ENCODE measurements at regions not wholly inside any gene's neighbourhood (a gene's known extent, or its start where the extent isn't known, plus 50 kb on each side); places are given as distances from the start of the nearest gene placed in this dataset.

GRCh38 chr1:25128121-25128621, 104.1 kb downstream of the SYF2 start:
- ATAC-seq = no peak
- TF ChIP-seq CREB5 (CRISPR knock-in tag; IDR thresholded peaks at IDR 0.05; ENCODE audit: low read depth) (no peak), TSHZ2 (CRISPR knock-in tag; IDR thresholded peaks at IDR 0.05) (no peak), ESRRG (CRISPR knock-in tag; IDR thresholded peaks at IDR 0.05) (no peak), RARB (CRISPR knock-in tag; IDR thresholded peaks at IDR 0.05) (no peak), POU6F1 (CRISPR knock-in tag; IDR thresholded peaks at IDR 0.05; ENCODE audit: borderline replicate concordance, low read depth) (no peak), ZNF565 (CRISPR knock-in tag; conservative IDR thresholded peaks at IDR 0.05; ENCODE audit: low read depth) (no peak), CSDC2 (CRISPR knock-in tag; IDR thresholded peaks at IDR 0.05) (no peak), TOX (CRISPR knock-in tag; IDR thresholded peaks at IDR 0.05; ENCODE audit: borderline replicate concordance) (no peak), SNAI2 (CRISPR knock-in tag; IDR thresholded peaks at IDR 0.05) (no peak), ISL1 (CRISPR knock-in tag; IDR thresholded peaks at IDR 0.05) (no peak), ZC3H10 (CRISPR knock-in tag; IDR thresholded peaks at IDR 0.05) (no peak), ZFP30 (CRISPR knock-in tag; IDR thresholded peaks at IDR 0.05) (no peak), GLIS3 (CRISPR knock-in tag; IDR thresholded peaks at IDR 0.05) (no peak)

GRCh38 chr1:25126562-25126961, 105.7 kb downstream of the SYF2 start:
- no peak for ATAC-seq
- no peak for TF ChIP-seq ESRRG (CRISPR knock-in tag; IDR thresholded peaks at IDR 0.05)
- no peak for TF ChIP-seq ZFP3 (CRISPR knock-in tag; IDR thresholded peaks at IDR 0.05)
- no peak for TF ChIP-seq CREB5 (CRISPR knock-in tag; IDR thresholded peaks at IDR 0.05; ENCODE audit: low read depth)
- no peak for TF ChIP-seq TSHZ2 (CRISPR knock-in tag; IDR thresholded peaks at IDR 0.05)
- TF ChIP-seq ISL1 (CRISPR knock-in tag; IDR thresholded peaks at IDR 0.05) = no peak
- TF ChIP-seq RARB (CRISPR knock-in tag; IDR thresholded peaks at IDR 0.05) = no peak
- TF ChIP-seq CSDC2 (CRISPR knock-in tag; IDR thresholded peaks at IDR 0.05) = no peak
- no peak for TF ChIP-seq ARNTL (CRISPR knock-in tag; IDR thresholded peaks at IDR 0.05; ENCODE audit: borderline replicate concordance, low read depth)
- TF ChIP-seq POU6F1 (CRISPR knock-in tag; IDR thresholded peaks at IDR 0.05; ENCODE audit: borderline replicate concordance, low read depth) = no peak
- no peak for TF ChIP-seq ZNF8 (CRISPR knock-in tag; IDR thresholded peaks at IDR 0.05)

GRCh38 chr1:25123551-25123950, 108.8 kb downstream of the SYF2 start:
- no peak; the same call in 2 of the 3 replicates for ATAC-seq
- TF ChIP-seq RARB (CRISPR knock-in tag; IDR thresholded peaks at IDR 0.05) (no peak), ESRRG (CRISPR knock-in tag; IDR thresholded peaks at IDR 0.05) (no peak), CSDC2 (CRISPR knock-in tag; IDR thresholded peaks at IDR 0.05) (no peak), ISL1 (CRISPR knock-in tag; IDR thresholded peaks at IDR 0.05) (no peak), TCF4 (CRISPR knock-in tag; IDR thresholded peaks at IDR 0.05; ENCODE audit: borderline replicate concordance) (no peak), ZNF8 (CRISPR knock-in tag; IDR thresholded peaks at IDR 0.05) (no peak), PATZ1 (CRISPR knock-in tag; IDR thresholded peaks at IDR 0.05; ENCODE audit: borderline replicate concordance) (no peak), ZFP3 (CRISPR knock-in tag; IDR thresholded peaks at IDR 0.05) (no peak), ZNF565 (CRISPR knock-in tag; conservative IDR thresholded peaks at IDR 0.05; ENCODE audit: low read depth) (no peak), BACH2 (CRISPR knock-in tag; IDR thresholded peaks at IDR 0.05; ENCODE audit: borderline replicate concordance) (no peak), TOX (CRISPR knock-in tag; IDR thresholded peaks at IDR 0.05; ENCODE audit: borderline replicate concordance) (no peak), CSRNP3 (CRISPR knock-in tag; IDR thresholded peaks at IDR 0.05) (no peak), GLIS3 (CRISPR knock-in tag; IDR thresholded peaks at IDR 0.05) (no peak)
